ENCODE measurements at regions not wholly inside any gene's neighbourhood (a gene's known extent, or its start where the extent isn't known, plus 50 kb on each side); places are given as distances from the start of the nearest gene placed in this dataset.

DNA sequence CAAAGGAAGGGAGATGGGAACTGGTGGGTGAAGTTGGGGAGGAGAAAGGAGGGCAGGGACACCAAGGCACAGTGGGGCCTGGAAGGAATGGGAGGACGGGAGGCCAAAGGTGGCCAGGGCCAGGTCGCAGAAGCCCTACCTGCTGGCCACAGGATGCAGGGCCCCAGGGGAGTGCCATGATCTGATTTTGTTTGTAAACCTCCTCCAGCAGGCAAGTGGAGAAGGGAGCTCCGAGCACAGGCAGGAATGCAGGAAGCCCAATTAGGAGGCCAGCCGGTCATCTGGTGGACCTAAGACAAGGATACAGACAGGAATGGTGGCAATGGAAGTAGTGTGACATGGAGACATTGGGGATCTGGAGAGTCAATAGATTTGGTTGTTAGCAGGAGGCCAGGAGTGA lies 107.0 kb upstream of the ZMIZ1 start:
- TF ChIP-seq YY1 (IDR thresholded peaks at IDR 0.05; ENCODE audit: low read depth) (no peak), ZBTB7A (IDR thresholded peaks at IDR 0.05; ENCODE audit: low read depth) (no peak), RAD21 (IDR thresholded peaks at IDR 0.05; ENCODE audit: low read depth) (no peak), EP300 (IDR thresholded peaks at IDR 0.05; ENCODE audit: borderline replicate concordance) (no peak), TAF1 (IDR thresholded peaks at IDR 0.05; ENCODE audit: low read depth) (no peak), CEBPB (IDR thresholded peaks at IDR 0.05) (no peak), REST (IDR thresholded peaks at IDR 0.05; ENCODE audit: low read depth) (no peak), NFIC (IDR thresholded peaks at IDR 0.05) (no peak), EGR1 (IDR thresholded peaks at IDR 0.05) (no peak), TEAD4 (IDR thresholded peaks at IDR 0.05) (no peak), FOXM1 (IDR thresholded peaks at IDR 0.05; ENCODE audit: borderline replicate concordance, low read depth) (no peak), TCF12 (IDR thresholded peaks at IDR 0.05; ENCODE audit: low read depth) (no peak), CREB1 (IDR thresholded peaks at IDR 0.05; ENCODE audit: low read depth) (no peak)
- TF ChIP-seq, protein P1, sequence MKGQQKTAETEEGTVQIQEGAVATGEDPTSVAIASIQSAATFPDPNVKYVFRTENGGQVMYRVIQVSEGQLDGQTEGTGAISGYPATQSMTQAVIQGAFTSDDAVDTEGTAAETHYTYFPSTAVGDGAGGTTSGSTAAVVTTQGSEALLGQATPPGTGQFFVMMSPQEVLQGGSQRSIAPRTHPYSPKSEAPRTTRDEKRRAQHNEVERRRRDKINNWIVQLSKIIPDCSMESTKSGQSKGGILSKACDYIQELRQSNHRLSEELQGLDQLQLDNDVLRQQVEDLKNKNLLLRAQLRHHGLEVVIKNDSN (IDR thresholded peaks at IDR 0.05) = no peak
- TF ChIP-seq, protein P2, sequence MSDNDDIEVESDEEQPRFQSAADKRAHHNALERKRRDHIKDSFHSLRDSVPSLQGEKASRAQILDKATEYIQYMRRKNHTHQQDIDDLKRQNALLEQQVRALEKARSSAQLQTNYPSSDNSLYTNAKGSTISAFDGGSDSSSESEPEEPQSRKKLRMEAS (IDR thresholded peaks at IDR 0.05) = no peak

DNA sequence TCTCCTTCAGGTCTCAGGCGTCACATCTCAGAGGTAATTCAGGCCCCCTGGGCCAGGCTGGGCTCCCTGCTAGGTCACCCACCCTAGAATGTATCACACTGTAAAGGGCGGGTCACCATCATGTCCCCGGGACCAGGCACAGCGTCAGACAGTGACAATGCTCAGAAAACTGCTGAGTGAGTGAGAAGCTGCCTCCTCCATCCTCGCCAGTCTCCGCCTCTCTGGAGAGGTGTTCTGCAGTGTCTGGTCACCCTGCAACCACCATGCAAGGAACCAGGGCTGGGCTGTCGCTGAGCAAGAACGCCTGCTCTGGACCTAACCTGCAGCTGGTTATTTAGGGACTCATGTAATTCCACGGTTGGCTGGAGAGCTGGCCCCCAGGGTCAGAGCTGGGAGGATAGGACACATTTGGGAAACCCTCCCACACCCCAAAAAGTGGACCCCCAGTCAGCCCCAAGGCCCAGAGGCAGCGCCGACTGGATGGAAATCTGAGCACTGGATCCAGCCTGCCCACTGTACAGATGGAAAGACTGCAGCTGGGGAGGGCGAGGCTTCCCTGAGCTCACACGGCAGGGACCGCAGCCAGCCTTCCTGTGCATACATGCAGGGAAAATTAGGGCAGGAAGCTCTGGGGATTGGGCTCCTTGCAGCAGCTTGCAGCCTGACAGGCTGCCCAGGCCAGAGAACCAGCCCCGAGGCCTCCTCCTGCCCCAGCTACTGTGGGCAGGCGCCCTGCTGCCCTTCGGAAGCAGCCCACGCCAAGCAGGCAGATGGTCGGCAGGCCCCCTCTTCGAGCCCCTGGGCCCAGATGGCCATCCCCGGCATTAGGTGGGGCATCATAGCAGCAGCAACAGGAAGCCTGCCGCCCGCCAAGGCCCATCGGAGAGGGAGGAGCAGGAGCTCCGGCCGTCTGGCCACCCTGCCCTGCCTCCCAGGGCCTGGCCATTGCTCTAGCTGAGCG lies 105.4 kb upstream of the ZMIZ1 start:
- TF ChIP-seq, protein P2 (IDR thresholded peaks at IDR 0.05) = peak; percentile 6; the same call in 1 of the 2 replicates
- 0 out of 2 replicates have a peak, but pooled peaks have one; percentile 60 for TF ChIP-seq ZBTB7A (IDR thresholded peaks at IDR 0.05; ENCODE audit: low read depth)
- TF ChIP-seq TAF1 (IDR thresholded peaks at IDR 0.05; ENCODE audit: low read depth) = 0 out of 2 replicates have a peak, but pooled peaks have one; percentile 22
- TF ChIP-seq FOXM1 (IDR thresholded peaks at IDR 0.05; ENCODE audit: borderline replicate concordance, low read depth) = no peak
- 0 out of 2 replicates have a peak, but pooled peaks have one; percentile 18 for TF ChIP-seq TCF12 (IDR thresholded peaks at IDR 0.05; ENCODE audit: low read depth)
- TF ChIP-seq, protein P1 (IDR thresholded peaks at IDR 0.05) = no peak
- TF ChIP-seq REST (IDR thresholded peaks at IDR 0.05; ENCODE audit: low read depth) = no peak

DNA sequence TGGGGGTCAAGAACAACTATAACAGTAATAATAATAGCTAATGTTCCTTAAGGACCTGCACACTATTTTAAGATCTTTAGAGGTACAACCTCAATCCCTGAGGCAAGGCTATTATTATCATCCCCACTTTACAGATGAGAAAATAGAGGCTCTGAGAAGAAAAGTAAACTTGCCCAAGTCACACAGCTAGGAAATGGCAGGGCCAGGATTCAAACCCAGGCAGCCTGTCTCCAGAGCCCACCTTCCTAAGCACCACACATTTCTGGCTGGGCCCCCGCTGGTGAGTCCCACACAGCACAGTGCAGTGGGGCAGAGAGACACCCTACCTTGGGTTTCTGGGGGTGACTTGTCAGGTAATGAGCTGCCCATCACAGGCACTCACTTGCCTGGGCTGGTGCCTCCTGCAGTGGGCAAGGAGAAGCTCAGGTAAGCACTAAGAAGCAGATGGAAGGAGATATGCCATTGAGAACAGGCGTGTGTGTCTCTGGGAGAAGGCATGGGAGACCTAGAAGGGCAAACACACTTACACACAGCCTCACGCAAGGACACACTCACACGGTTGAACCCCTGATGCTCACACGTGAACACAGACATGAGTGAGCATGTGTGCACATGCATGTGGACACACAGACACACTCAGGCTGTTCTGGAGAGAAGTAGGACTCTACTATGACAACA lies 104.4 kb upstream of the ZMIZ1 start:
- TF ChIP-seq EP300 (IDR thresholded peaks at IDR 0.05; ENCODE audit: borderline replicate concordance) = no peak
- TF ChIP-seq RAD21 (IDR thresholded peaks at IDR 0.05; ENCODE audit: low read depth) = no peak
- TF ChIP-seq, protein P2 (IDR thresholded peaks at IDR 0.05) = no peak
- 0 out of 2 replicates have a peak, but pooled peaks have one; percentile 9 for TF ChIP-seq TCF12 (IDR thresholded peaks at IDR 0.05; ENCODE audit: low read depth)
- no peak for TF ChIP-seq TEAD4 (IDR thresholded peaks at IDR 0.05)
- TF ChIP-seq CREB1 (IDR thresholded peaks at IDR 0.05; ENCODE audit: low read depth) = no peak

DNA sequence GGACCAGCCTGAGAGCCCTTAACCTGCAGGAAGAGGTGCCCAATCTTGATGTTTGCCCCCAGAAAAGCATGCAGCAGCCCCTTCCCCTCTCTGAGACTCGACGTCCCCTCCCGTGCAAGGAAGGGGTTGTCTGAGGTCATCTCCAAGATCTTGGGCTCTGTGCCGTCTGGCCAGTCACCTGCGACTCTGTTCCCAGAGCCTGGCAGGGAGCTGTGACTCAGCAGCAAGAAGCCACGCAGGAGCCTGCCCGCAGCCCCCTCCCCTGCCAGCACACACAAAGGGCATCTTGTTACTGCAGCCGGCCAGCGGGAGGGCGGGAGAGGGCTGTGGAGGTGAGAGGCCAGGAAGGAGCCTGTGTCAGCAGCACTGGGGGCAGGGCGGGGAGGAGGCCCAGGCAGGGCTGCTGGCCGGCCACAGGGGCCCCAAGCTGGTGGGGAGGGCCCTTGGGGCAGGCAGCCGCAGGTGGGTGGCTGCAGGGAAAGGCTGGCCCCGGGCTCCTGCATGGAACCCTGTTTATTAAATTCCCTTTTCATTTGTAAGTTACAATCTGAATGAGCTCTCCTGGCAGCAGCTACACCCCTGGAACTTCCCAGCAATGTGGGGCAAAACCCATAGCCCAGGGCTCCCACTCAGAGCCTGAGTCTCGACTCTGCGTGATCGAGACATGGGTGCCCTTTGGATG lies 103.7 kb upstream of the ZMIZ1 start:
- TF ChIP-seq YY1 (IDR thresholded peaks at IDR 0.05; ENCODE audit: low read depth) (peak; percentile 77), NFIC (IDR thresholded peaks at IDR 0.05) (peak; percentile 99), FOXM1 (IDR thresholded peaks at IDR 0.05; ENCODE audit: borderline replicate concordance, low read depth) (peak; percentile 96), TCF12 (IDR thresholded peaks at IDR 0.05; ENCODE audit: low read depth) (peak; percentile 99), TAF1 (IDR thresholded peaks at IDR 0.05; ENCODE audit: low read depth) (peak; percentile 70; the same call in 1 of the 2 replicates), RAD21 (IDR thresholded peaks at IDR 0.05; ENCODE audit: low read depth) (peak; percentile 63), TEAD4 (IDR thresholded peaks at IDR 0.05) (peak; percentile 93), EGR1 (IDR thresholded peaks at IDR 0.05) (peak; percentile 66; the same call in 1 of the 2 replicates), EP300 (IDR thresholded peaks at IDR 0.05; ENCODE audit: borderline replicate concordance) (peak; percentile 100), ZBTB7A (IDR thresholded peaks at IDR 0.05; ENCODE audit: low read depth) (peak; percentile 100), CEBPB (IDR thresholded peaks at IDR 0.05) (peak; percentile 76; the same call in 1 of the 2 replicates), REST (IDR thresholded peaks at IDR 0.05; ENCODE audit: low read depth) (no peak), CREB1 (IDR thresholded peaks at IDR 0.05; ENCODE audit: low read depth) (peak; percentile 70)
- TF ChIP-seq, protein P1 (IDR thresholded peaks at IDR 0.05) = peak; percentile 63
- TF ChIP-seq, protein P2 (IDR thresholded peaks at IDR 0.05) = peak; percentile 91

All from Ishikawa (cell line).